ENCODE measurements at regions not wholly inside any gene's neighbourhood (a gene's known extent, or its start where the extent isn't known, plus 50 kb on each side); places are given as distances from the start of the nearest gene placed in this dataset.

GRCh38 chr15:69591905-69592508 lies 139.4 kb downstream of the RPLP1 start:
- no peak overlapping the region for H2BK5ac ChIP-seq (ENCODE audit: low read depth, low read length, poor library complexity, severe bottlenecking)
- no peaks in the 10 kb centered on the region for H3K79me1 ChIP-seq (ENCODE audit: low read depth in 1 of 2, low read length in 2 of 2)
- H3K56ac ChIP-seq (ENCODE audit: extremely low read depth, insufficient read depth, low read length): no peak overlapping the region
- in situ Hi-C loops (cut with MboI; ENCODE audit: low sequenced_read_pairs): no loop called here
- no peak overlapping the region for H3K14ac ChIP-seq (replicated peaks; ENCODE audit: low read depth, low read length)
- H2AK9ac ChIP-seq (replicated peaks; ENCODE audit: low read depth, low read length, poor library complexity): no peak overlapping the region
- no peaks in the 10 kb centered on the region for H4K20me1 ChIP-seq (ENCODE audit: insufficient read depth, low read length)
- DNase-seq: no peak
- no peaks in the 10 kb centered on the region for H3K9me1 ChIP-seq (ENCODE audit: insufficient read depth, low read length)
- H2AFZ ChIP-seq (replicated peaks; ENCODE audit: low read length, poor library complexity): no peak overlapping the region
- no peaks in the 10 kb centered on the region; the same call in 1 of the 2 replicates for H3K4me1 ChIP-seq (ENCODE audit: control insufficient read depth, insufficient read depth, low read length)
- no peak overlapping the region for H3K23ac ChIP-seq (ENCODE audit: low read depth, low read length)
- no peak overlapping the region for H4K8ac ChIP-seq (ENCODE audit: low read depth in 2 of 2, low read length in 2 of 2)
- no peak overlapping the region for H3K27ac ChIP-seq (ENCODE audit: insufficient read depth, low read length)
- no peak for ATAC-seq (ENCODE audit: low read depth)
- H3K9me3 ChIP-seq (ENCODE audit: control insufficient read depth, insufficient read depth, low read length): peaks cover 3% of the 10 kb centered on the region
- no peak overlapping the region for H3K4me3 ChIP-seq (ENCODE audit: insufficient read depth, low read depth, low read length)
- ChIA-PET CTCF (no interaction called here), POLR2A (ENCODE audit: unreplicated experiment) (no interaction called here)
- no peak overlapping the region for H3K18ac ChIP-seq (ENCODE audit: low read depth, low read length)
- H3K27me3 ChIP-seq (ENCODE audit: control insufficient read depth, insufficient read depth, low read length): peaks cover 58% of the 10 kb centered on the region
- H3K36me3 ChIP-seq (ENCODE audit: control insufficient read depth, insufficient read depth, low read length): no peaks in the 10 kb centered on the region
- no peak overlapping the region for H3K4me2 ChIP-seq (ENCODE audit: low read depth, low read length)
- no peak for TF ChIP-seq RFX5 (IDR thresholded peaks at IDR 0.05; ENCODE audit: low read depth, low read length)
- TF ChIP-seq RAD21 (IDR thresholded peaks at IDR 0.05; ENCODE audit: low read length): no peak
- TF ChIP-seq SMC3 (IDR thresholded peaks at IDR 0.05; ENCODE audit: low read depth, low read length): no peak
- no peak for TF ChIP-seq MAZ (IDR thresholded peaks at IDR 0.05; ENCODE audit: borderline replicate concordance, low read depth, low read length)
- no peak for TF ChIP-seq CEBPB (IDR thresholded peaks at IDR 0.05; ENCODE audit: low read depth, low read length)
- no peak for TF ChIP-seq POLR2A (IDR thresholded peaks at IDR 0.05; ENCODE audit: low read depth, low read length)
- TF ChIP-seq RCOR1 (IDR thresholded peaks at IDR 0.05; ENCODE audit: insufficient replicate concordance, low read length): no peak
- TF ChIP-seq, protein P1, sequence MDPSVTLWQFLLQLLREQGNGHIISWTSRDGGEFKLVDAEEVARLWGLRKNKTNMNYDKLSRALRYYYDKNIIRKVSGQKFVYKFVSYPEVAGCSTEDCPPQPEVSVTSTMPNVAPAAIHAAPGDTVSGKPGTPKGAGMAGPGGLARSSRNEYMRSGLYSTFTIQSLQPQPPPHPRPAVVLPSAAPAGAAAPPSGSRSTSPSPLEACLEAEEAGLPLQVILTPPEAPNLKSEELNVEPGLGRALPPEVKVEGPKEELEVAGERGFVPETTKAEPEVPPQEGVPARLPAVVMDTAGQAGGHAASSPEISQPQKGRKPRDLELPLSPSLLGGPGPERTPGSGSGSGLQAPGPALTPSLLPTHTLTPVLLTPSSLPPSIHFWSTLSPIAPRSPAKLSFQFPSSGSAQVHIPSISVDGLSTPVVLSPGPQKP (IDR thresholded peaks at IDR 0.05; ENCODE audit: borderline replicate concordance, low read depth, low read length): no peak
- TF ChIP-seq NFE2L2 (IDR thresholded peaks at IDR 0.05; ENCODE audit: low read depth, low read length): no peak
- no peak for TF ChIP-seq MXI1 (IDR thresholded peaks at IDR 0.05; ENCODE audit: borderline replicate concordance, low read depth, low read length)
- TF ChIP-seq FOS (IDR thresholded peaks at IDR 0.05; ENCODE audit: low read depth, low read length): no peak
- no peak for TF ChIP-seq MAFK (IDR thresholded peaks at IDR 0.05; ENCODE audit: low read depth, low read length)
- TF ChIP-seq CHD1 (IDR thresholded peaks at IDR 0.05; ENCODE audit: low read depth, low read length): no peak
- TF ChIP-seq USF2 (IDR thresholded peaks at IDR 0.05; ENCODE audit: low read depth, low read length): no peak
- no peak for TF ChIP-seq CTCF (conservative IDR thresholded peaks at IDR 0.05; ENCODE audit: low read depth, low read length)
- no peak for TF ChIP-seq BHLHE40 (IDR thresholded peaks at IDR 0.05; ENCODE audit: low read depth, low read length)
- WGBS, 2 experiments (ENCODE audit: extremely low coverage in 2 of 2, insufficient read length in 1 of 2): no CpG with 5 or more reads among the region's 4 CpGs
- intact Hi-C loops (cut with micrococcal nuclease): no loop called here
- H2BK15ac ChIP-seq (ENCODE audit: low read depth, low read length): no peak overlapping the region
- no peak overlapping the region for H4K91ac ChIP-seq (ENCODE audit: insufficient read depth, low read depth, low read length)
- no peak overlapping the region for H2BK20ac ChIP-seq (ENCODE audit: low read depth, low read length)
- BruUV-seq (replicated peaks): no TSS peak
- no peak overlapping the region for H3K4ac ChIP-seq (ENCODE audit: low read depth, low read length)
- H3K9ac ChIP-seq (ENCODE audit: low read depth, low read length): no peak overlapping the region
- dilution Hi-C loops (cut with HindIII; ENCODE audit: low sequenced_read_pairs, unreplicated experiment): no loop called here
- no peak overlapping the region for H2AK5ac ChIP-seq (ENCODE audit: low read depth, low read length)
- H2BK120ac ChIP-seq (ENCODE audit: low read depth, low read length): no peak overlapping the region
- no peak overlapping the region for H4K5ac ChIP-seq (ENCODE audit: low read depth, low read length)
